ENCODE measurements at regions not wholly inside any gene's neighbourhood (a gene's known extent, or its start where the extent isn't known, plus 50 kb on each side); places are given as distances from the start of the nearest gene placed in this dataset.

- no peak for ATAC-seq
- no peak for TF ChIP-seq CTCF (IDR thresholded peaks at IDR 0.05)
- no peak for TF ChIP-seq POLR2AphosphoS5 (IDR thresholded peaks at IDR 0.05)
- TF ChIP-seq EP300 (IDR thresholded peaks at IDR 0.05): no peak
- Histone ChIP-seq H3K4me3 (no peak overlapping the region), H3K27me3 (no peaks in the 10 kb centered on the region), H3K4me1 (no peaks in the 10 kb centered on the region), H3K9me3 (no peaks in the 10 kb centered on the region), H3K36me3 (no peaks in the 10 kb centered on the region), H3K27ac (no peak overlapping the region)
- WGBS, 2 donors (ENCODE audit: low coverage in 1 of 2): 100% methylated on average over 1 of the region's 7 CpGs; no CpG with 5 or more reads in 1 of the 2 donors
Observed at GRCh38 chrX:69319376-69319775, 154.1 kb upstream of the PJA1 start.

GRCh38 chrX:69318651-69319340 is 153.5 kb upstream of the PJA1 start:
- no peaks in the 10 kb centered on the region for H3K36me3 ChIP-seq
- H3K27me3 ChIP-seq: no peaks in the 10 kb centered on the region
- H3K9me3 ChIP-seq: no peaks in the 10 kb centered on the region
- no peak overlapping the region for H3K4me3 ChIP-seq
- no peak for TF ChIP-seq POLR2AphosphoS5 (IDR thresholded peaks at IDR 0.05)
- TF ChIP-seq POLR2A (IDR thresholded peaks at IDR 0.05): no peak
- no peak for TF ChIP-seq EP300 (IDR thresholded peaks at IDR 0.05)
- no peak for TF ChIP-seq CTCF (IDR thresholded peaks at IDR 0.05)
- 67% methylated on average over 1 of the region's 5 CpGs; no CpG with 5 or more reads in 1 of the 2 donors for WGBS, 2 donors (ENCODE audit: low coverage in 1 of 2)
- H3K4me1 ChIP-seq: no peaks in the 10 kb centered on the region
- H3K27ac ChIP-seq: no peak overlapping the region
- ATAC-seq: no peak

GRCh38 chrX:69317721-69318120 is 152.5 kb upstream of the PJA1 start:
- no peaks in the 10 kb centered on the region for H3K4me1 ChIP-seq
- no peaks in the 10 kb centered on the region for H3K27me3 ChIP-seq
- H3K9me3 ChIP-seq: no peaks in the 10 kb centered on the region
- no peak for TF ChIP-seq CTCF (IDR thresholded peaks at IDR 0.05)
- TF ChIP-seq POLR2A (IDR thresholded peaks at IDR 0.05): no peak
- TF ChIP-seq EP300 (IDR thresholded peaks at IDR 0.05): no peak
- no peak for TF ChIP-seq POLR2AphosphoS5 (IDR thresholded peaks at IDR 0.05)
- no peak for ATAC-seq
- 18 to 60% methylated on average over 2 of the region's 2 CpGs for WGBS, 2 donors (ENCODE audit: low coverage in 1 of 2)
- no peak overlapping the region for H3K4me3 ChIP-seq
- H3K36me3 ChIP-seq: no peaks in the 10 kb centered on the region
- H3K27ac ChIP-seq: no peak overlapping the region

- WGBS, 2 donors (ENCODE audit: low coverage in 1 of 2): 50 to 60% methylated on average over 2 to 11 of the region's 20 CpGs
- no peaks in the 10 kb centered on the region for H3K4me1 ChIP-seq
- no peak for ATAC-seq
- TF ChIP-seq POLR2AphosphoS5 (IDR thresholded peaks at IDR 0.05) (no peak), CTCF (IDR thresholded peaks at IDR 0.05) (no peak), EP300 (IDR thresholded peaks at IDR 0.05) (no peak), POLR2A (IDR thresholded peaks at IDR 0.05) (no peak)
- no peak overlapping the region for H3K4me3 ChIP-seq
- no peaks in the 10 kb centered on the region for H3K36me3 ChIP-seq
- no peaks in the 10 kb centered on the region for H3K27me3 ChIP-seq
- no peaks in the 10 kb centered on the region for H3K9me3 ChIP-seq
- H3K27ac ChIP-seq: no peak overlapping the region
Observed at GRCh38 chrX:69314436-69315348, 149.4 kb upstream of the PJA1 start.

Data from gastroesophageal sphincter (tissue), 4 donors.